Left lung (tissue), 4 donors: ENCODE measurements at regions not wholly inside any gene's neighbourhood (a gene's known extent, or its start where the extent isn't known, plus 50 kb on each side); places are given as distances from the start of the nearest gene placed in this dataset.
A peak's percentile ranks its signal among the peaks of the same experiment; 100 is the strongest.

ENCODE experiments used
- ATAC-seq: fragments of 200-7000 bp; cut with Tn5 transposase; one replicate; pipeline ENCODE4 v1.9.1; 2020; ENCODE audit warnings: moderate library complexity
- DNase-seq, 4 donors: peaks; one replicate each; pipeline ENCODE4 v3.0.0-alpha.2; 2013 to 2020
- H3K27ac ChIP-seq, 2 donors: fragments of 200-600 bp; sonication (generic) in 1 of 2; one replicate each; pipeline versions ENCODE4 v1.5.0 to v1.8.0; 2020 to 2021
- H3K27me3 ChIP-seq, 2 donors: fragments of 200-600 bp; sonication (generic) in 1 of 2; one replicate each; pipeline versions ENCODE4 v1.5.0 to v1.8.0; 2020 to 2021
- H3K36me3 ChIP-seq, 2 donors: fragments of 200-600 bp; sonication (generic) in 1 of 2; one replicate each; pipeline versions ENCODE4 v1.5.0 to v1.8.0; 2020 to 2021
- H3K4me1 ChIP-seq, 2 donors: fragments of 200-600 bp; one replicate each; pipeline ENCODE4 v1.8.0; 2021
- H3K4me3 ChIP-seq, 2 donors: fragments of 200-600 bp; sonication (generic) in 1 of 2; one replicate each; pipeline versions ENCODE4 v1.5.0 to v1.8.0; 2020 to 2021; ENCODE audit warnings: mild to moderate bottlenecking in 1 of 2
- H3K9me3 ChIP-seq, 2 donors: fragments of 200-600 bp; sonication (generic) in 1 of 2; one replicate each; pipeline versions ENCODE4 v1.5.0 to v1.8.0; 2020 to 2021
- CTCF ChIP-seq, 2 donors: fragments of 200-600 bp; sonication (generic) in 1 of 2; IDR thresholded peaks; one replicate each; pipeline versions ENCODE4 v1.5.0 to v1.8.0; 2021; ENCODE audit warnings: antibody characterized with exemption in 2 of 2
- intact Hi-C, 2 donors: fragments of 100-400 bp; cut with DNase I; formaldehyde crosslinking; loops; one replicate each; pipeline versions ENCODE4 v1.11.2 to v1.14.2; 2022
- donor health status: DM: no; HTN: yes; CAD: no.
- donor health status: DM: no; HTN: no; CAD: no.

GRCh38 chr1:96073100-96073499, 648.5 kb upstream of the PTBP2 start:
- Histone ChIP-seq H3K36me3 (no peaks in the 10 kb centered on the region), H3K4me3 (no peak overlapping the region), H3K9me3 (no peaks in the 10 kb centered on the region), H3K4me1 (no peaks in the 10 kb centered on the region), H3K27ac (no peak overlapping the region), H3K27me3 (no peaks in the 10 kb centered on the region)
- intact Hi-C loops = no loop called here
- ATAC-seq (no peak), DNase-seq (no peak)
- no peak for TF ChIP-seq CTCF (IDR thresholded peaks at IDR 0.05)

GRCh38 chr1:96074422-96074821, 647.2 kb upstream of the PTBP2 start:
- DNase-seq (no peak), ATAC-seq (no peak)
- H3K9me3 ChIP-seq = peaks cover 0 to 2% of the 10 kb centered on the region in 2 donors
- H3K27ac ChIP-seq = no peak overlapping the region
- no peaks in the 10 kb centered on the region for H3K27me3 ChIP-seq
- H3K4me3 ChIP-seq = no peak overlapping the region
- no peaks in the 10 kb centered on the region for H3K4me1 ChIP-seq
- intact Hi-C loops = no loop called here
- no peak for TF ChIP-seq CTCF (IDR thresholded peaks at IDR 0.05)
- H3K36me3 ChIP-seq = no peaks in the 10 kb centered on the region

- intact Hi-C loops = no loop called here
- DNase-seq (no peak), ATAC-seq (no peak)
- no peaks in the 10 kb centered on the region for H3K4me1 ChIP-seq
- no peaks in the 10 kb centered on the region for H3K27me3 ChIP-seq
- no peak for TF ChIP-seq CTCF (IDR thresholded peaks at IDR 0.05)
- peaks cover 0 to 2% of the 10 kb centered on the region in 2 donors for H3K9me3 ChIP-seq
- H3K36me3 ChIP-seq = no peaks in the 10 kb centered on the region
- no peak overlapping the region for H3K27ac ChIP-seq
- H3K4me3 ChIP-seq = no peak overlapping the region
Observed at GRCh38 chr1:96074876-96075577, 646.6 kb upstream of the PTBP2 start.

- DNase-seq (no peak), ATAC-seq (peak; percentile 29)
- H3K27ac ChIP-seq = no peak overlapping the region
- TF ChIP-seq CTCF (IDR thresholded peaks at IDR 0.05) = no peak
- H3K9me3 ChIP-seq = peaks cover 0 to 2% of the 10 kb centered on the region in 2 donors
- intact Hi-C loops = no loop called here
- no peaks in the 10 kb centered on the region for H3K36me3 ChIP-seq
- no peak overlapping the region for H3K4me3 ChIP-seq
- no peaks in the 10 kb centered on the region for H3K4me1 ChIP-seq
- H3K27me3 ChIP-seq = no peaks in the 10 kb centered on the region
Observed at GRCh38 chr1:96075704-96076455, 645.7 kb upstream of the PTBP2 start.

GRCh38 chr1:96076589-96076988, 645.0 kb upstream of the PTBP2 start:
- ATAC-seq (no peak), DNase-seq (no peak)
- TF ChIP-seq CTCF (IDR thresholded peaks at IDR 0.05) = no peak
- Histone ChIP-seq H3K9me3 (peaks cover 0 to 2% of the 10 kb centered on the region in 2 donors), H3K4me3 (no peak overlapping the region), H3K27ac (no peak overlapping the region), H3K4me1 (no peaks in the 10 kb centered on the region), H3K36me3 (no peaks in the 10 kb centered on the region), H3K27me3 (no peaks in the 10 kb centered on the region)
- intact Hi-C loops = no loop called here
